Kidney (tissue), 13 donors: ENCODE measurements at regions not wholly inside any gene's neighbourhood (a gene's known extent, or its start where the extent isn't known, plus 50 kb on each side); places are given as distances from the start of the nearest gene placed in this dataset.

Source experiments
- DNase-seq, 5 donors: peaks; one replicate each; pipeline ENCODE4 v3.0.0-alpha.2; 2013 to 2020
- FAIRE-seq: peaks from 2 replicates; lab custom pipeline; 2012; peaks lifted over from hg19 to GRCh38; lab: Jason Lieb, UNC
- H3K27ac ChIP-seq, 2 donors: one replicate each; pipeline ENCODE4 v1.7.0; 2013; ENCODE audit warnings: low read depth in 2 of 2, low read length in 2 of 2, inconsistent platforms in 1 of 2
- H3K27me3 ChIP-seq: one replicate; pipeline ENCODE4 v1.7.1; 2013; ENCODE audit warnings: low read length, inconsistent platforms; ENCODE audit not compliant: control insufficient read depth, insufficient read depth
- H3K36me3 ChIP-seq, 3 donors: one replicate each; pipeline versions ENCODE4 v1.7.0 to v1.7.1; 2013; ENCODE audit warnings: low read length in 3 of 3, control low read depth in 1 of 3, inconsistent platforms in 1 of 3; ENCODE audit not compliant: insufficient read depth in 3 of 3, control insufficient read depth in 2 of 3
- H3K4me1 ChIP-seq, 3 donors: one replicate each; pipeline versions ENCODE4 v1.7.0 to v1.7.1; 2013; ENCODE audit warnings: low read length in 3 of 3, inconsistent platforms in 1 of 3, low read depth in 1 of 3; ENCODE audit not compliant: control insufficient read depth in 2 of 3, insufficient read depth in 2 of 3
- H3K4me3 ChIP-seq, 3 donors: one replicate each; pipeline versions ENCODE4 v1.7.0 to v1.8.1; 2013; ENCODE audit warnings: low read length in 3 of 3, control low read depth in 1 of 3, inconsistent platforms in 1 of 3
- H3K9ac ChIP-seq, 3 donors: one replicate each; pipeline versions ENCODE4 v1.7.0 to v1.7.1; 2013; ENCODE audit warnings: low read length in 3 of 3, control low read depth in 1 of 3, inconsistent platforms in 1 of 3
- H3K9me3 ChIP-seq, 3 donors: one replicate each; pipeline versions ENCODE4 v1.7.0 to v1.7.1; 2013; ENCODE audit warnings: low read length in 3 of 3, control low read depth in 1 of 3, inconsistent platforms in 1 of 3; ENCODE audit not compliant: control insufficient read depth in 2 of 3, insufficient read depth in 1 of 3
- intact Hi-C: fragments of 100-400 bp; cut with DNase I; formaldehyde crosslinking; loops from one replicate; pipeline ENCODE4 v1.11.1; 2022
- TF ChIP-seq, protein P1 (sequence below): IDR thresholded peaks from 3 replicates; pipeline ENCODE4 v1.5.1; 2012; ENCODE audit warnings: mild to moderate bottlenecking, moderate library complexity, borderline replicate concordance; ENCODE audit not compliant: insufficient read depth; ENCODE audit errors: extremely low read depth
- donor health status: control.
- donor health status: control.
- donor health status: control.
- donor health status: control.
- donor health status: control.
- donor health status: DM: yes; HTN: yes; CAD: no.
- donor health status: Normal renal cell carcinoma (clear cell type).

DNA sequence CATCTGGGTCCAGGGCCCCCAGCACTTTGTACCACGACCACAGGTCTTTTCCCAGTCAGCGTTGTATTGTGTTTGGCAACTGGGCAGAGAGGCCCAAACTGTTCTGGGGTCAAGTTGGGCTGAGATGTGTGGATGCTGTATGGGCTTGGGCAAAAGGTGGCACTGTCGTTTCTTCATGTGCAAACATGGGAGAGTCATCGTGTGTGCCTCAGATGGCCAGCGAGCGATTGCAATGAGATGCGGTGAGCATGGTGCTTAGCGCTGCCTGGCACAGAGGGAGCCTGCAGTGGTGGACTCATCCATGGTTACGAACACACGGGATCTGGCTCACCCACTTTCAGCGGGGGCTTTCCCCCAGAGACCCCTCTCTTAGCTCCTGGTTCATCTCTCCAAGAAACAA lies 120.4 kb upstream of the SORCS3 start:
- Histone ChIP-seq H3K9me3 (no peaks in the 10 kb centered on the region), H3K36me3 (no peaks in the 10 kb centered on the region), H3K4me3 (no peak overlapping the region), H3K27ac (no peak overlapping the region), H3K4me1 (no peaks in the 10 kb centered on the region), H3K27me3 (no peaks in the 10 kb centered on the region), H3K9ac (no peak overlapping the region)
- intact Hi-C loops: no loop called here
- FAIRE-seq (no peak), DNase-seq (no peak)
- TF ChIP-seq, protein P1, sequence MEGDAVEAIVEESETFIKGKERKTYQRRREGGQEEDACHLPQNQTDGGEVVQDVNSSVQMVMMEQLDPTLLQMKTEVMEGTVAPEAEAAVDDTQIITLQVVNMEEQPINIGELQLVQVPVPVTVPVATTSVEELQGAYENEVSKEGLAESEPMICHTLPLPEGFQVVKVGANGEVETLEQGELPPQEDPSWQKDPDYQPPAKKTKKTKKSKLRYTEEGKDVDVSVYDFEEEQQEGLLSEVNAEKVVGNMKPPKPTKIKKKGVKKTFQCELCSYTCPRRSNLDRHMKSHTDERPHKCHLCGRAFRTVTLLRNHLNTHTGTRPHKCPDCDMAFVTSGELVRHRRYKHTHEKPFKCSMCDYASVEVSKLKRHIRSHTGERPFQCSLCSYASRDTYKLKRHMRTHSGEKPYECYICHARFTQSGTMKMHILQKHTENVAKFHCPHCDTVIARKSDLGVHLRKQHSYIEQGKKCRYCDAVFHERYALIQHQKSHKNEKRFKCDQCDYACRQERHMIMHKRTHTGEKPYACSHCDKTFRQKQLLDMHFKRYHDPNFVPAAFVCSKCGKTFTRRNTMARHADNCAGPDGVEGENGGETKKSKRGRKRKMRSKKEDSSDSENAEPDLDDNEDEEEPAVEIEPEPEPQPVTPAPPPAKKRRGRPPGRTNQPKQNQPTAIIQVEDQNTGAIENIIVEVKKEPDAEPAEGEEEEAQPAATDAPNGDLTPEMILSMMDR: no peak

DNA sequence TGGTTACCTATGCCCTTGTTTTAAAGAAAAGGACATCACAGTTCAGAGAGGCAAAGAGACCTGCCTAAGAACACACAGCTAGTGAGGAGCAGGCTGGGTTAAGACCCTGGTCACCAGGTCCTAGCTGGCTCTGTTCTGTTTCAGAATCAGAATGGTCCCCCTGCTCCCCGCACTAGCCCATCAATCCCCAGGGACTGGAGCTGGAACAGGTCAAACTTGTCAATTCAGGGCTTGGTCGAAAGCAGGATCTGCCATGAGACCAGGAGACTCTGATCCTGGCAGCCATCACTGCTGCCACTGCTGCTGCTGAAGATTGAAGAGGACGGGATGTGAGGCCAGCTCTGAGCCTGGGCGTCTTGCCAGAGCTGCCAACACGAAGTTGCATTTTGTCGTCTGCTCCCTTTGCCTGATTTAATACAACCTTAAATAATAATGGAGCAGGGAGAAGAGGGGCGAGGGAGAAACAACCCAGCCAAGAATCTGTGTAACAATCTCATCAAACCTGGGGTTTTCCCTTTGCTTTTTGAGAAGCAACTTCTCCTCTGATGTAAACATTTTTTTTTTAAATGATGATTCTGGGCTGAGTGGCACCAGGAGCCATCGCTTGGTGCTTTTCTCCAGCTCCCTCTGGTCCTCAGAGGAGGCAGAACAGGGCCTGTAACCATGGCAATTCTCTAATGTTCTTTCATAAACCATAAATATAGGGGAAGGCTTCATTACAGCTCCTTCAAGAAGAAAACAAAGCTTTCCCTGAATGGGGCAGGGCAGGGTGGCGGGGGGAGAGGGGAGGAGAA lies 119.0 kb upstream of the SORCS3 start:
- peak in 1 of 5 donors; percentile 22 for DNase-seq
- no peak overlapping the region for H3K4me3 ChIP-seq
- H3K4me1 ChIP-seq: no peaks in the 10 kb centered on the region
- no peaks in the 10 kb centered on the region for H3K36me3 ChIP-seq
- H3K27ac ChIP-seq: no peak overlapping the region
- FAIRE-seq: no peak
- no peaks in the 10 kb centered on the region for H3K27me3 ChIP-seq
- intact Hi-C loops: no loop called here
- TF ChIP-seq, protein P1: no peak
- no peak overlapping the region for H3K9ac ChIP-seq
- no peaks in the 10 kb centered on the region for H3K9me3 ChIP-seq

DNA sequence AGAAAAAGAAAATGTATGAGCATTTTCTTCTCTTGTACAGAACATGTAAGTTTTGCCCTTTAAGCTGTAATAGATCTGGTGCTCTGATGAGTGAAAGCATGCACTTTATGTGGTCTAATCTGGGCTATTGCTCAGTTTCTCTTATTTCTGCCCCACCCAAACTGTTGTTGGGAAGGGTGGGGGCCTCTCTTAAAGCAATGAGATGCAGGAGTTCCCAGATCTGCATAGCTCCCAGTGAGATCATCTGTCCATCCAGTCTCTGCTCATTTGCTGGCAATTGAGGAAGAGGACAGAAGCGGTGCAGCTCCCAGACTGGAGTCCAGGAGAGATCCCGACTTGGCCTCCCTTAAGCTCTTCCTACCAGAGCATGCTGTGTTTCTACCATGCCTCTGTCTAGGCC lies 114.9 kb upstream of the SORCS3 start:
- FAIRE-seq (no peak), DNase-seq (no peak)
- intact Hi-C loops: no loop called here
- Histone ChIP-seq H3K4me3 (no peak overlapping the region), H3K27me3 (no peaks in the 10 kb centered on the region), H3K27ac (no peak overlapping the region), H3K9ac (no peak overlapping the region), H3K4me1 (no peaks in the 10 kb centered on the region), H3K9me3 (no peaks in the 10 kb centered on the region), H3K36me3 (no peaks in the 10 kb centered on the region)
- TF ChIP-seq, protein P1: no peak

DNA sequence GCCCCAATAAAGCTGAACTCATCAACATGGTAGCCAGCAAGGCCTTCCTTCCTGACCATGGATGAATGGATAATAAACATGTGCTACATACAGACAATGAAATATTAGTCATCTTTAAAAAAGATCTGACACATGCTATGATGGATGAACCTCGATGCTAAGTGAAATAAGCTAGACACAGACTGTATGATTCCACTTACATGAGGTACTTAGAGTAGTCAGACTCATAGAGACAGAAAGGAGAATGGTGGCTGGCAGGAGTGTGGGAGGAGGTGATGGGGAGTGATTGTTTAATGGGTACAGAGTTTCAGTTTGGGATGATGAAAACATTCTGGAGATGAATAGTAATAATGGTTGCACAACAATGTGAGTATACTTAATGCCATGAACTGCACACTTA lies 114.1 kb upstream of the SORCS3 start:
- H3K9me3 ChIP-seq: no peaks in the 10 kb centered on the region
- DNase-seq: no peak
- no peak overlapping the region for H3K27ac ChIP-seq
- intact Hi-C loops: no loop called here
- no peaks in the 10 kb centered on the region for H3K27me3 ChIP-seq
- no peaks in the 10 kb centered on the region for H3K4me1 ChIP-seq
- H3K9ac ChIP-seq: no peak overlapping the region
- TF ChIP-seq, protein P1: no peak
- no peak overlapping the region for H3K4me3 ChIP-seq
- no peak for FAIRE-seq
- no peaks in the 10 kb centered on the region for H3K36me3 ChIP-seq
